ENCODE measurements at regions not wholly inside any gene's neighbourhood (a gene's known extent, or its start where the extent isn't known, plus 50 kb on each side); places are given as distances from the start of the nearest gene placed in this dataset.

- peaks cover 10% of the 10 kb centered on the region; the same call in 1 of the 2 replicates for H3K9me3 ChIP-seq (ENCODE audit: insufficient read depth, low read length)
- no peaks in the 10 kb centered on the region for H3K36me3 ChIP-seq (ENCODE audit: insufficient read depth, insufficient read length, low read length)
- no peak overlapping the region for H3K4me3 ChIP-seq (ENCODE audit: insufficient read length, low read depth)
- no peak for DNase-seq (ENCODE audit: low read depth, low spot score)
- H3K4me1 ChIP-seq (ENCODE audit: insufficient read depth, insufficient read length) = peaks cover 4% of the 10 kb centered on the region
- TF ChIP-seq SUZ12 (IDR thresholded peaks at IDR 0.05; ENCODE audit: extremely low read depth, insufficient read depth, insufficient read length) = no peak
- no peaks in the 10 kb centered on the region for H3K27me3 ChIP-seq (ENCODE audit: insufficient read depth, insufficient read length)
- no peak overlapping the region for H3K9ac ChIP-seq (ENCODE audit: insufficient read length, low read depth)
Measured at GRCh38 chr20:24733416-24733815, 215.7 kb upstream of the CST7 start.

DNA sequence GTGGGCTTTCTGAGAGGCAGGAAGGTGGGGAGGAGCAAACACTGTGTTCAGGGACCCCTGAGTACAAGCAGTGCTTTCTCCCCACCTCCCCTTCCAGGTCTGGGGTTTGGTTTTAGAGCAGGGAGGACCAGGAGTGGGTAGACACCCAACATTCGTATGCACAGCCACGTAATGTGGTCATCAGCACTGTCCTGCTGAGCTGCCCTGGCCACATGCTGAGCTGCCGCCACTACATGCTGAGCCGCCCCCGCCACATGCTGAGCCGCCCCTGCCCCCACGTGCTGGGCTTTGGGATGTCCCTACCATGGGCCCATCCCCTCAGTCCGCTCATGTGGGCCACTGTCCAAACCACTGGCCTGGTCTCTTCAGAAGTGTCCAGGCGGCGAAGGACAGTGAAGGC is 214.9 kb upstream of the CST7 start:
- H3K4me3 ChIP-seq (ENCODE audit: insufficient read length, low read depth) = no peak overlapping the region
- TF ChIP-seq SUZ12 (IDR thresholded peaks at IDR 0.05; ENCODE audit: extremely low read depth, insufficient read depth, insufficient read length) = no peak
- no peak for TF ChIP-seq YY1 (IDR thresholded peaks at IDR 0.05; ENCODE audit: insufficient read depth, insufficient read length)
- no peak for TF ChIP-seq ZNF274 (IDR thresholded peaks at IDR 0.05; ENCODE audit: low read depth, low read length)
- no peak for DNase-seq (ENCODE audit: low read depth, low spot score)
- H3K27me3 ChIP-seq (ENCODE audit: insufficient read depth, insufficient read length) = no peaks in the 10 kb centered on the region
- peaks cover 4% of the 10 kb centered on the region for H3K4me1 ChIP-seq (ENCODE audit: insufficient read depth, insufficient read length)
- no peaks in the 10 kb centered on the region for H3K36me3 ChIP-seq (ENCODE audit: insufficient read depth, insufficient read length, low read length)
- no peak overlapping the region for H3K9ac ChIP-seq (ENCODE audit: insufficient read length, low read depth)
- peaks cover 10% of the 10 kb centered on the region; the same call in 1 of the 2 replicates for H3K9me3 ChIP-seq (ENCODE audit: insufficient read depth, low read length)

DNA sequence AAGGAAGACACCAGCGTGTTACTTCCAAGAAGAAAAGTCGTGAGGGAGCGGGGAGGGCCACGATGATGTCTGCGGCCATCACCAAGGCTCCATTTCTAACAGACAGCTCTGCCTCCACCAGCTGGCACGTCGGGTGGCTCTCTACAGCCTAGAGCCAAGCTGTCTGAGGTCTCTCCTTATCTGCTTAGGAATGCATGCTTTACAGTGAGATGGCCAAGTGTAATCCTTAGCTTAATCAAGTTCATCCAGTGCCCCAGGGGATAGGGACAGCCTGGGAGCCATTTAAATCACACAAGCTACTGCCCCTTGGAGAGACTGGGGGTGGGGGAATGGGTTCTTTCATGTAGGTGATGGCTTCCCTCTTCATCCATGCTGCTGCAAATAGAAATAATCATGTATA is 213.8 kb upstream of the CST7 start:
- H3K36me3 ChIP-seq (ENCODE audit: insufficient read depth, insufficient read length, low read length) = no peaks in the 10 kb centered on the region
- H3K27me3 ChIP-seq (ENCODE audit: insufficient read depth, insufficient read length) = no peaks in the 10 kb centered on the region
- H3K9me3 ChIP-seq (ENCODE audit: insufficient read depth, low read length) = peaks cover 10% of the 10 kb centered on the region; the same call in 1 of the 2 replicates
- TF ChIP-seq ZNF274 (IDR thresholded peaks at IDR 0.05; ENCODE audit: low read depth, low read length) (no peak), SUZ12 (IDR thresholded peaks at IDR 0.05; ENCODE audit: extremely low read depth, insufficient read depth, insufficient read length) (no peak), YY1 (IDR thresholded peaks at IDR 0.05; ENCODE audit: insufficient read depth, insufficient read length) (no peak)
- H3K4me3 ChIP-seq (ENCODE audit: insufficient read length, low read depth) = no peak overlapping the region
- peak; percentile 48 for DNase-seq (ENCODE audit: low read depth, low spot score)
- no peak overlapping the region for H3K9ac ChIP-seq (ENCODE audit: insufficient read length, low read depth)
- H3K4me1 ChIP-seq (ENCODE audit: insufficient read depth, insufficient read length) = peaks cover 4% of the 10 kb centered on the region

- Histone ChIP-seq H3K27me3 (ENCODE audit: insufficient read depth, insufficient read length) (no peaks in the 10 kb centered on the region), H3K4me3 (ENCODE audit: insufficient read length, low read depth) (no peak overlapping the region), H3K4me1 (ENCODE audit: insufficient read depth, insufficient read length) (peaks cover 4% of the 10 kb centered on the region), H3K9ac (ENCODE audit: insufficient read length, low read depth) (no peak overlapping the region), H3K36me3 (ENCODE audit: insufficient read depth, insufficient read length, low read length) (no peaks in the 10 kb centered on the region), H3K9me3 (ENCODE audit: insufficient read depth, low read length) (peaks cover 10% of the 10 kb centered on the region; the same call in 1 of the 2 replicates)
- TF ChIP-seq YY1 (IDR thresholded peaks at IDR 0.05; ENCODE audit: insufficient read depth, insufficient read length) (no peak), SUZ12 (IDR thresholded peaks at IDR 0.05; ENCODE audit: extremely low read depth, insufficient read depth, insufficient read length) (no peak), ZNF274 (IDR thresholded peaks at IDR 0.05; ENCODE audit: low read depth, low read length) (no peak)
- DNase-seq (ENCODE audit: low read depth, low spot score) = no peak
Measured at GRCh38 chr20:24736131-24736843, 212.8 kb upstream of the CST7 start.

DNA sequence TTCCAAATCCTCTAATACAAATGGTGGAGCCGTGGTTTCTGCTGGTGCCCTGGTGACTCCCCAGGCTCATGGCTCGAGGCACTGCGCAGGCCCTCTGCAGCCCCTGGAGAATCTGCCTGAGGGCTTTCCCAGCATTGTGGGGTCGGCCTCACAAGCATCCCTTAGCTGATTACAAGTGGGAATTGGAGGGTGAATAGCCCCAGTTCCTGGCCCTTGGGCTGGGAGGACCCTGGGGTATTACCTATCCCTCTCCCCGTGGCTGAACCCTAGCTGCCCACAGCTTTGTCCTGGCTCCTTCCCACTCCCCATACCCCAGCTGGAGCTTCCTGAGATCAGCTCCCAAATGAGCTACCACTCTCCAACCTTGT is 212.2 kb upstream of the CST7 start:
- H3K9me3 ChIP-seq (ENCODE audit: insufficient read depth, low read length) = peaks cover 10% of the 10 kb centered on the region; the same call in 1 of the 2 replicates
- no peak overlapping the region for H3K4me3 ChIP-seq (ENCODE audit: insufficient read length, low read depth)
- H3K9ac ChIP-seq (ENCODE audit: insufficient read length, low read depth) = no peak overlapping the region
- no peaks in the 10 kb centered on the region for H3K36me3 ChIP-seq (ENCODE audit: insufficient read depth, insufficient read length, low read length)
- no peak for DNase-seq (ENCODE audit: low read depth, low spot score)
- H3K4me1 ChIP-seq (ENCODE audit: insufficient read depth, insufficient read length) = peaks cover 4% of the 10 kb centered on the region
- H3K27me3 ChIP-seq (ENCODE audit: insufficient read depth, insufficient read length) = no peaks in the 10 kb centered on the region
- no peak for TF ChIP-seq ZNF274 (IDR thresholded peaks at IDR 0.05; ENCODE audit: low read depth, low read length)
- TF ChIP-seq YY1 (IDR thresholded peaks at IDR 0.05; ENCODE audit: insufficient read depth, insufficient read length) = no peak
- no peak for TF ChIP-seq SUZ12 (IDR thresholded peaks at IDR 0.05; ENCODE audit: extremely low read depth, insufficient read depth, insufficient read length)

GRCh38 chr20:24737212-24737850 is 211.7 kb upstream of the CST7 start:
- no peak for DNase-seq (ENCODE audit: low read depth, low spot score)
- H3K9me3 ChIP-seq (ENCODE audit: insufficient read depth, low read length) = peaks cover 10% of the 10 kb centered on the region; the same call in 1 of the 2 replicates
- peaks cover 4% of the 10 kb centered on the region for H3K4me1 ChIP-seq (ENCODE audit: insufficient read depth, insufficient read length)
- TF ChIP-seq ZNF274 (IDR thresholded peaks at IDR 0.05; ENCODE audit: low read depth, low read length) (no peak), YY1 (IDR thresholded peaks at IDR 0.05; ENCODE audit: insufficient read depth, insufficient read length) (no peak), SUZ12 (IDR thresholded peaks at IDR 0.05; ENCODE audit: extremely low read depth, insufficient read depth, insufficient read length) (no peak)
- no peak overlapping the region for H3K9ac ChIP-seq (ENCODE audit: insufficient read length, low read depth)
- no peaks in the 10 kb centered on the region for H3K27me3 ChIP-seq (ENCODE audit: insufficient read depth, insufficient read length)
- H3K36me3 ChIP-seq (ENCODE audit: insufficient read depth, insufficient read length, low read length) = no peaks in the 10 kb centered on the region
- no peak overlapping the region for H3K4me3 ChIP-seq (ENCODE audit: insufficient read length, low read depth)

DNA sequence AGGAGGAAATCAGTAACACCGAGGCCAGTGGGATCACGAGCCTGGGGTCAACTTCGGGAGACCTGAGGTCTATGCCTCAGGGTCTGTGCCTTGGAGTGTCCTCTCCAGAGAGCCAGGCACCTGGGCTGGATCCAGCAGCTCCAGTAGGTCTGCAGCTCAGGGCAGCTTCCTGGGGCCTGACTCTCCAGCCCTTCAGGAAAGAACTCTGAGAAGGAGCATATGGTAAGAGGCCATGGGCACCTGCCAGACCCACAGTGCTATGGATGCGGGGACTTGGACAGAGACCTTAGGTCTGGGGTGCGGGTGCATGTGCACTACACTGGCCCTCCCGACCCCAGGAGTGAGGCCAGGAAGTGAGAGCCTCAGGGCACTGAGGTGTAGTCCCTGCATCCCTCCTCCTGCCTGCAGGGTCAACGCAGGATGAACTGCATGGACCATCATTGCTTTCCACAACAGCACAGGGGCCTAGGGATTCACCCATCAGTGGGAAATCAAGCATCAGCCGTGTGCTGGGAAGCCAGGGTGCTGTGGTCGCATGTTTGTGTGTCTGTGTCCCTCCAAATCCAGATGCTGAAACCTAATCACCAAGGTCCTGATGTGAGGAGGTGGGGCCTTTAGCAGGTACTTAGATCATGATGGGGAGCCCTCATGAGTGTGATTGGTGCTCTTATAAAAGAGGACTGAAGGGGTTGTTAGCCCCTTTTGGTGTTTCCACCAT is 210.9 kb upstream of the CST7 start:
- no peak overlapping the region for H3K9ac ChIP-seq (ENCODE audit: insufficient read length, low read depth)
- H3K9me3 ChIP-seq (ENCODE audit: insufficient read depth, low read length) = peaks cover 10% of the 10 kb centered on the region; the same call in 1 of the 2 replicates
- no peaks in the 10 kb centered on the region for H3K36me3 ChIP-seq (ENCODE audit: insufficient read depth, insufficient read length, low read length)
- peaks cover 4% of the 10 kb centered on the region for H3K4me1 ChIP-seq (ENCODE audit: insufficient read depth, insufficient read length)
- no peak for TF ChIP-seq YY1 (IDR thresholded peaks at IDR 0.05; ENCODE audit: insufficient read depth, insufficient read length)
- TF ChIP-seq ZNF274 (IDR thresholded peaks at IDR 0.05; ENCODE audit: low read depth, low read length) = no peak
- TF ChIP-seq SUZ12 (IDR thresholded peaks at IDR 0.05; ENCODE audit: extremely low read depth, insufficient read depth, insufficient read length) = no peak
- no peak overlapping the region for H3K4me3 ChIP-seq (ENCODE audit: insufficient read length, low read depth)
- DNase-seq (ENCODE audit: low read depth, low spot score) = no peak
- H3K27me3 ChIP-seq (ENCODE audit: insufficient read depth, insufficient read length) = no peaks in the 10 kb centered on the region

All from NT2/D1 (cell line).